NT2/D1 (cell line): ENCODE measurements at regions not wholly inside any gene's neighbourhood (a gene's known extent, or its start where the extent isn't known, plus 50 kb on each side); places are given as distances from the start of the nearest gene placed in this dataset.

Experiments used
- YY1 ChIP-seq: IDR thresholded peaks from 2 replicates; pipeline ENCODE4 v1.6.1; 2011; ENCODE audit not compliant: insufficient read length, insufficient read depth
- ZNF274 ChIP-seq: IDR thresholded peaks from 2 replicates; pipeline ENCODE4 v1.6.1; 2011; ENCODE audit warnings: mild to moderate bottlenecking, low read depth, low read length

- TF ChIP-seq YY1 (no peak), ZNF274 (no peak)
These were observed 120.5 kb upstream of the IRX4 start for GRCh38 chr5:2003206-2003605.
